ENCODE measurements at regions not wholly inside any gene's neighbourhood (a gene's known extent, or its start where the extent isn't known, plus 50 kb on each side); places are given as distances from the start of the nearest gene placed in this dataset.

- no peak overlapping the region for H3K4me3 Mint-ChIP-seq
- H3K36me3 ChIP-seq (ENCODE audit: insufficient read depth): no peaks in the 10 kb centered on the region
- H4K20me1 ChIP-seq (replicated peaks; ENCODE audit: insufficient read depth): no peaks in the 10 kb centered on the region
- H3K9me3 Mint-ChIP-seq: no peaks in the 10 kb centered on the region
- H3K36me3 Mint-ChIP-seq (ENCODE audit: low read depth): no peaks in the 10 kb centered on the region
- peak overlapping the region; percentile 97 for H2AFZ ChIP-seq
- no peak overlapping the region for H3K27ac Mint-ChIP-seq
- H3K27ac ChIP-seq (ENCODE audit: low read depth): no peak overlapping the region
- ATAC-seq (peak; percentile 97), DNase-seq (ENCODE audit: low spot score) (peak; percentile 41)
- 0 out of 2 replicates have a peak overlapping the region, but pooled peaks have one; percentile 20 for H3K4me2 ChIP-seq
- 0 out of 2 replicates have a peak, but pooled peaks cover 4% of the 10 kb centered on the region for H3F3A ChIP-seq (replicated peaks; ENCODE audit: low read depth)
- H3K4me1 ChIP-seq (ENCODE audit: insufficient read depth): peaks cover 10% of the 10 kb centered on the region
- 0 out of 2 replicates have a peak, but pooled peaks cover 6% of the 10 kb centered on the region for H3K9me2 ChIP-seq (ENCODE audit: insufficient read depth)
- no peaks in the 10 kb centered on the region for H3K27me3 Mint-ChIP-seq (ENCODE audit: insufficient read depth, low read depth, poor library complexity)
- no peak for TF ChIP-seq EZH2phosphoT487 (IDR thresholded peaks at IDR 0.05; ENCODE audit: unreplicated experiment)
- TF ChIP-seq CREB1 (CRISPR knock-in tag; IDR thresholded peaks at IDR 0.05; ENCODE audit: low read depth): no peak
- no peak for TF ChIP-seq CTCF (conservative IDR thresholded peaks at IDR 0.05; ENCODE audit: low read depth in 2 of 2)
- TF ChIP-seq ZNF114 (CRISPR knock-in tag; IDR thresholded peaks at IDR 0.05): no peak
- no peak for TF ChIP-seq ETS1 (IDR thresholded peaks at IDR 0.05)
- no peak for TF ChIP-seq REST (IDR thresholded peaks at IDR 0.05; ENCODE audit: unreplicated experiment)
- TF ChIP-seq EZH2 (IDR thresholded peaks at IDR 0.05; ENCODE audit: low read depth, unreplicated experiment): no peak
- TF ChIP-seq JUNB (IDR thresholded peaks at IDR 0.05; ENCODE audit: unreplicated experiment): no peak
- TF ChIP-seq ZNF331 (CRISPR knock-in tag; IDR thresholded peaks at IDR 0.05; ENCODE audit: low read depth): no peak
- no peak for TF ChIP-seq NANOG (IDR thresholded peaks at IDR 0.05; ENCODE audit: borderline replicate concordance)
- TF ChIP-seq POLR2AphosphoS5 (IDR thresholded peaks at IDR 0.05; ENCODE audit: low read depth): no peak
- TF ChIP-seq ZNF462 (CRISPR knock-in tag; IDR thresholded peaks at IDR 0.05): no peak
- no peak for TF ChIP-seq STAT1 (IDR thresholded peaks at IDR 0.05; ENCODE audit: unreplicated experiment)
- H3K4me3 ChIP-seq: no peak overlapping the region
- peaks cover 4% of the 10 kb centered on the region; the same call in 2 of the 3 replicates for H3K4me1 Mint-ChIP-seq
- H3K27me3 ChIP-seq (ENCODE audit: insufficient read depth): no peaks in the 10 kb centered on the region
- H3K79me2 ChIP-seq (replicated peaks; ENCODE audit: insufficient read depth): no peaks in the 10 kb centered on the region
Observed at GRCh38 chr1:204013052-204013451, 59.9 kb upstream of the SOX13 start.
